OCI-LY7 (cell line): ENCODE measurements at regions not wholly inside any gene's neighbourhood (a gene's known extent, or its start where the extent isn't known, plus 50 kb on each side); places are given as distances from the start of the nearest gene placed in this dataset.

ENCODE experiments used
- BruUV-seq: library from RNA; stranded (reverse); fragments of 400-500 nt; replicated peaks from 2 replicates; lab custom pipeline; 2021; lab: Mats Ljungman, UMichigan
- CTCF ChIA-PET: fragments of 300-600 bp; sonication (Branson Sonifier 250); formaldehyde crosslinking; loops from one replicate; lab custom pipeline; 2022; ENCODE audit warnings: antibody characterized with exemption; ENCODE audit not compliant: unreplicated experiment; lab: Charles Lee
- POLR2A ChIA-PET: fragments of 300-600 bp; sonication (Branson Sonifier 250); formaldehyde crosslinking; loops from one replicate; lab custom pipeline; 2022; ENCODE audit warnings: antibody characterized with exemption; lab: Charles Lee
- DNase-seq: peaks from one replicate; pipeline ENCODE4 v3.0.0-alpha.2; 2015; ENCODE audit warnings: low spot score
- H2AFZ ChIP-seq: fragments of 200-600 bp; sonication (generic), shearing (Covaris generic); 2 replicates; pipeline ENCODE4 v1.6.1; 2014; ENCODE audit warnings: mild to moderate bottlenecking, antibody characterized with exemption, low read length, moderate library complexity
- H3K27ac ChIP-seq: fragments of 200-600 bp; sonication (generic); 2 replicates; pipeline ENCODE4 v1.5.1; 2014; ENCODE audit warnings: mixed run types, low read depth, mild to moderate bottlenecking, moderate library complexity, low read length, inconsistent platforms; ENCODE audit not compliant: poor library complexity, severe bottlenecking
- H3K36me3 ChIP-seq: fragments of 200-600 bp; sonication (generic); 2 replicates; pipeline ENCODE4 v1.6.1; 2014; ENCODE audit warnings: mild to moderate bottlenecking, antibody characterized with exemption, low read length, moderate library complexity, mixed read lengths; ENCODE audit not compliant: insufficient read depth
- H3K4me1 ChIP-seq: fragments of 200-600 bp; sonication (generic); 2 replicates; pipeline ENCODE4 v1.5.1; 2014; ENCODE audit warnings: mild to moderate bottlenecking, low read length; ENCODE audit not compliant: insufficient read depth, poor library complexity, severe bottlenecking
- H3K4me2 ChIP-seq: fragments of 200-600 bp; sonication (generic); 2 replicates; pipeline ENCODE4 v1.6.1; 2014; ENCODE audit warnings: mild to moderate bottlenecking, low read length
- H3K4me3 ChIP-seq: fragments of 200-600 bp; sonication (generic); 2 replicates; pipeline ENCODE4 v1.5.1; 2014; ENCODE audit warnings: mild to moderate bottlenecking, low read depth, low read length; ENCODE audit not compliant: poor library complexity, severe bottlenecking
- H3K79me2 ChIP-seq: fragments of 200-600 bp; sonication (generic); 2 replicates; pipeline ENCODE4 v1.6.1; 2016; ENCODE audit warnings: low read depth, mild to moderate bottlenecking, low read length, moderate library complexity, mixed read lengths; ENCODE audit not compliant: insufficient read depth
- H3K9me2 ChIP-seq: fragments of 200-600 bp; sonication (generic); 2 replicates; pipeline ENCODE4 v1.6.1; 2016; ENCODE audit warnings: mild to moderate bottlenecking, low read length, mixed read lengths; ENCODE audit not compliant: insufficient read depth
- H3K9me3 ChIP-seq: fragments of 200-600 bp; sonication (generic); 2 replicates; pipeline ENCODE4 v1.6.1; 2014; ENCODE audit warnings: mild to moderate bottlenecking, mixed run types, low read length, mixed read lengths
- H4K20me1 ChIP-seq: fragments of 200-600 bp; sonication (generic); 2 replicates; pipeline ENCODE4 v1.6.1; 2014; ENCODE audit warnings: mild to moderate bottlenecking, antibody characterized with exemption, low read length, moderate library complexity, mixed read lengths; ENCODE audit not compliant: insufficient read depth
- CTCF ChIP-seq: fragments of 200-600 bp; sonication (generic); conservative IDR thresholded peaks from 2 replicates; pipeline ENCODE4 v1.5.1; 2014; ENCODE audit warnings: mild to moderate bottlenecking, antibody characterized with exemption, low read length, moderate library complexity, mixed read lengths
- EZH2phosphoT487 ChIP-seq: fragments of 200-600 bp; sonication (generic); IDR thresholded peaks from 2 replicates; pipeline ENCODE4 v1.6.1; 2018; ENCODE audit warnings: low read depth, borderline replicate concordance, mild to moderate bottlenecking, mixed run types, antibody characterized with exemption, low read length, moderate library complexity, mixed read lengths
- intact Hi-C: fragments of 100-400 bp; cut with micrococcal nuclease; formaldehyde crosslinking; loops from one replicate; pipeline ENCODE4 v1.10.0; 2022; ENCODE audit not compliant: unreplicated experiment

GRCh38 chr2:88265352-88266303, 95.5 kb downstream of the THNSL2 start:
- Histone ChIP-seq H3K27ac (no peak overlapping the region), H3K4me2 (no peak overlapping the region), H3K79me2 (no peaks in the 10 kb centered on the region), H3K4me1 (no peaks in the 10 kb centered on the region), H3K4me3 (no peak overlapping the region), H3K9me3 (no peaks in the 10 kb centered on the region), H2AFZ (no peak overlapping the region), H4K20me1 (no peaks in the 10 kb centered on the region), H3K9me2 (no peaks in the 10 kb centered on the region), H3K36me3 (no peaks in the 10 kb centered on the region)
- TF ChIP-seq EZH2phosphoT487 = no peak
- no peak for TF ChIP-seq CTCF
- DNase-seq = no peak
- intact Hi-C loops = no loop called here
- no TSS peak for BruUV-seq
- POLR2A ChIA-PET = interaction anchor here (0.7 kb wide), 1 partner anchor 89 kb away, joined by 3 read pairs; no protein-coding TSS in a partner anchor
- CTCF ChIA-PET = no interaction called here

GRCh38 chr2:88263861-88264260, 93.7 kb downstream of the THNSL2 start:
- H3K27ac ChIP-seq = no peak overlapping the region
- H3K4me1 ChIP-seq = no peaks in the 10 kb centered on the region
- H4K20me1 ChIP-seq = no peaks in the 10 kb centered on the region
- BruUV-seq = no TSS peak
- no peak overlapping the region for H3K4me3 ChIP-seq
- no peaks in the 10 kb centered on the region for H3K36me3 ChIP-seq
- intact Hi-C loops = no loop called here
- no peaks in the 10 kb centered on the region for H3K79me2 ChIP-seq
- TF ChIP-seq EZH2phosphoT487 (no peak), CTCF (no peak)
- no peak overlapping the region for H3K4me2 ChIP-seq
- DNase-seq = no peak
- H3K9me3 ChIP-seq = no peaks in the 10 kb centered on the region
- CTCF ChIA-PET = no interaction called here
- no peak overlapping the region for H2AFZ ChIP-seq
- no peaks in the 10 kb centered on the region for H3K9me2 ChIP-seq
- POLR2A ChIA-PET = no interaction called here

- H3K9me3 ChIP-seq = no peaks in the 10 kb centered on the region
- no peak overlapping the region for H2AFZ ChIP-seq
- POLR2A ChIA-PET = no interaction called here
- no peaks in the 10 kb centered on the region for H3K4me1 ChIP-seq
- no peak for DNase-seq
- BruUV-seq = no TSS peak
- no peaks in the 10 kb centered on the region for H4K20me1 ChIP-seq
- TF ChIP-seq CTCF = no peak
- no peak for TF ChIP-seq EZH2phosphoT487
- H3K4me3 ChIP-seq = no peak overlapping the region
- no peak overlapping the region for H3K27ac ChIP-seq
- no peak overlapping the region for H3K4me2 ChIP-seq
- intact Hi-C loops = no loop called here
- CTCF ChIA-PET = no interaction called here
- no peaks in the 10 kb centered on the region for H3K9me2 ChIP-seq
- H3K79me2 ChIP-seq = no peaks in the 10 kb centered on the region
- no peaks in the 10 kb centered on the region for H3K36me3 ChIP-seq
Measured at GRCh38 chr2:88261725-88262124, 91.6 kb downstream of the THNSL2 start.
